Suppressor macrophage treated with lipopolysaccharide for 1 hour (primary cell): ENCODE measurements at regions not wholly inside any gene's neighbourhood (a gene's known extent, or its start where the extent isn't known, plus 50 kb on each side); places are given as distances from the start of the nearest gene placed in this dataset.
"Not testable (repeated sequence)": the region's sequence is repeated elsewhere in the genome, so short reads cannot be mapped to it uniquely, and the experiment has no call there.

Experiments used
- DNase-seq, 3 donors: peaks; one replicate each; pipeline ENCODE4 v3.0.0-alpha.2; 2020 to 2022

DNA sequence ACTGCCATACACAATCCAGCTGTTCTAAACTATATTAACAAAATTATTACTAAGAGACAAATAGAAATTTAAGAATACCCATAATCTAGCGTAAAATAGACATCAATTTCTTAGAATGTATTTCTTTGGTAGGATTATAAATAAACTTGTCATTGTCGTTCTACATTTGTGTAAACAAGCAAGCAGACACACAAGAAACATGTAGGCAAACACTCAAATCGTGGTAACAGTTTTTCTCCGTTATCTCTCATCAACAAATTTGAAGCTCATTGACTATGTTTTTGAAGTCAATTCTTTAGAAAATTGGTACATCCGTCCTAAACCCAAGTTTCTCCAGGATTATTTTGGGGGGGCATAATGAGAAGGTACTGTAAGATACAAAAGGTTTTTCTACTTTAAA is 832.2 kb downstream of the DTWD2 start:
- no peak for DNase-seq

DNA sequence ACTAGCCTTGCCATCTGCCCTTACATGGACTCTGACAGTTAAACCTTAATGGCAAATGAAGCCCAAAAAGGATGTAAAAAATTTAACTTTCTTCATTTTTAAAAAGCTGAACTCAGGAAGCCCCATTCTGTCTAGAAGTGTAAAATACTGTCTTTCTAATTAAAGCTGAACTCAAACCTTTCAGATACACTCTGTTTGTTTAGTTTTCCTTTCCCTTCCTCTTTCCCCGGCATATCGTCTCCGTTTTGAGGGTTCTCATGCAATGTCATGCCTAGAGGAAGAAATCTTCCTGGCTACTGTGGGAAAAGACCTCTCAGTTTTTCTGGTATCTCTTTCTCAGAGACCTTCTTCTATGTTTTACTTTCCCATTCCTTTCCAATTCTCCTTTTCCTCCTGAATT is 841.5 kb downstream of the DTWD2 start:
- no peak for DNase-seq

DNA sequence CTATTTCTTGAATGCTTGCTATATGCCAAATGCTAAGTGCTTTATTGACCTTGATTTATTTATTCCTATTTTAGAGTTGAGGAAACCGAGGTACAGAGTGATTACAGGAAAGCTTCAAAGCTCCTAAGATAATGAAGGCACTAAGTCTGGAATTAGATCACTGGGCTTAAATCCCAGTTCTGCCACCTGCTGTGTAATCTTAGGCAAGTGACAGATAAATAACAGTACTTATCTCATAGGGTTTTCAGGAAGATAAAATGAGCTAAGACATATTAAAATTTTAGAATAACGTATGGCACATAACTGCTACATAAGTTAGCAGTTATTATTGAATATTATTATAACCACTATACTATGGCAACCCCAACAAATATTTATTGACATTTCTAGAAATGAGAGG is 843.8 kb downstream of the DTWD2 start:
- no peak for DNase-seq

DNA sequence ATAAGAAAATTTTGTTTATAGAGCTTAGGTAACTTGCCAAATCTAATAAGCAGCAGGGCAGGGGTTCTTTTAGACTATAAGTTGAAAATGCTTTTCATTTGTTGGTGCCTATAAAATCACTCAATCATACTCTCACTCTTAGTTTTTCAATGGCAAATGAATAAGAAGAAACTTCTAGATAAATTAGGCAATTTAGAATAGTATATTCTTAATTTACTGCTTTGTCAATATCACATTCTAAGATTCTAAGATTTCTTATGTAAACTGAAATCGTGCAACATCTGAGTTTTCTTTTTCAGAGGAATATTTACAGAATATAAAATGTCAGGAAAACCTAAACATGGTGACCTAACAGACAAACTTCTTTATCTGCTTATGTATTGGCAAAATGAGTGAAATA is 849.0 kb downstream of the DTWD2 start:
- no peak for DNase-seq

DNA sequence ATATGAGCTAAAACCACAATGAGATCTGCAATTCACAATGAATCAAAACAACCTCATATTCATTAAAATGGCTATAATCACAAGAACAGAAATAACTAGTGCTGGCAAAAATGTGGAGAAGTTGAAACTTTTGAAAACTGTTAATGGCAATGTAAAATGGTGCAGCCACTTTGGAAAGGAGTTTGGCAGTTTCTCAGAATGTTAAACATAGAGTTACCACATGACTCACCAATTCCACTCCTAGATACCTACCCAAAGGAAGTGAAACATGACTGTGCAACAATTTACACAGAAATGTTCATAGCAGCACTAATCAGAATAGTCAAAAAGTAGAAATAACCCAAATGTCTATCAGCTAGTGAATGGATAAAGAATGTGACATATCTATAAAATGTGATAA is 862.2 kb downstream of the DTWD2 start:
- DNase-seq, result no peak

DNA sequence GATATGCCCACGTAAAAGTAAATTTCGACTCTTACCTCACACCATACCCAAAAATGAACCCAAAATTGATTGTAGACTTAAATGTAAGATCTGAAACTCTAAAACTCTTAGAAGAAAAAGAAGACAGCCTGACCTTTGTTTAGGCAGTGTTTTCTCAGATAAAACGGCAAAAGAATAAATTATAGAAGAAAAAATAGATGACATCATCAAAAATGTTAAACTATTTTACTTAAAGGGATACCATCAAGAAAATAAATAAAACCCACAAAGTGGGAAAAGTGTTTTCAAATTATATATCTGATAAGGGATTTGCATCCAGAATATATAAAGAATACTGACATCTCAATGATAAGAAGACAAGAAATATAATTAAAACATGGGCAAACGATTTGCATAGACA is 862.7 kb downstream of the DTWD2 start:
- no peak for DNase-seq

DNA sequence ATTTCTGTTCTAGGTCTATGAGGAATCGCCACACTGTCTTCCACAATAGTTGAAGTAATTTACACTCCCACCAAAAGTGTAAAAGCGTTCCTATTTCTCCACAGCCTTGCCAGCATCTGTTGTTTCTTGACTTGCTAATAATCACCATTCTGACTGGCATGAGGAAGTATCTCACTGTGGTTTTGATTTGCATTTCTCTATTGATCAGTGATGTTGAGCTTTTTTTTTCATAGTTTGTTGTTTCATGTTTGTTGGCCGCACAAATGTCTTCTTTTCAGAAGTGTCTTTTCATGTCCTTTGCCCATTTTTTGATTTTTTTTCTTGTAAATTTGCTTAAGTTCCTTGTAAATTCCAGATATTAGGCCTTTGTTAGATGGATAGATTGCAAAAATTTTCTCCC is 867.1 kb downstream of the DTWD2 start:
- DNase-seq, result no peak

DNA sequence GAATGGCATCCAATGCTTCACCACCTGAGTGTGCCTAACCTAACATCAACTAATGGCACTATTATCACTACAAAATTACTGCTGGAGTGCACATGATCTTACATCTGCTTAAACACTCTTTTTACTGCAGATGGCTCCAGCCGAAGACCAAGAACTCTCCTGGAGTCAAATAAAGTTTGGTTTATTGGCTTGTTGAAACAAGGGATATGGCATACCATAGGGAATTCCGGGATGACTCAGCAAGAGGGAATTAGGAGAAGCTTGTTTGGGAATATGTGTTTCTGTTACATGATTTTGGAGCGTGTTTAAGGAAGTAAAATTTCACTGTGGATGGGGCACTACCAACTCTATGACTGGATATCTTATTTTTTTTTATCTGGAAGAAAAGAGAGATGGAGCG is 872.6 kb downstream of the DTWD2 start:
- no peak for DNase-seq

DNA sequence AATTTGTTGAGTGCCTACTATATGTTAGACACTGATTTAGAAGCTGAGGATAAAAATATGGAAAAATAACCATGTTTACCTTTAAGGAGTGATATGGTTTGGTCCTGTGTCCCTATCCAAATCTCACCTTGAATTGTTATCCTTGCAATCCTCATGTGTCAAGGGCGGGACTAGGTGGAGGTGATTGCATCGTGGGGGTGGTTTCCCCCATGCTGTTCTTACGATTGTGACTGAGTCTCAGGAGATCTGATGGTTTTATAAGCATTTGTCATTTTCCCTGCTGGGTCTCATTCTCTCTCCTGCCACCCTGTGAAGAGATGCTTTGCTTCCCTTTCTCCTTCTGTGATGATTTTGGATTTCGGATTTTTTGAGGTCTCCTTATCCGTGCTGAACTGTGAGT is 876.4 kb downstream of the DTWD2 start:
- DNase-seq, result no peak

DNA sequence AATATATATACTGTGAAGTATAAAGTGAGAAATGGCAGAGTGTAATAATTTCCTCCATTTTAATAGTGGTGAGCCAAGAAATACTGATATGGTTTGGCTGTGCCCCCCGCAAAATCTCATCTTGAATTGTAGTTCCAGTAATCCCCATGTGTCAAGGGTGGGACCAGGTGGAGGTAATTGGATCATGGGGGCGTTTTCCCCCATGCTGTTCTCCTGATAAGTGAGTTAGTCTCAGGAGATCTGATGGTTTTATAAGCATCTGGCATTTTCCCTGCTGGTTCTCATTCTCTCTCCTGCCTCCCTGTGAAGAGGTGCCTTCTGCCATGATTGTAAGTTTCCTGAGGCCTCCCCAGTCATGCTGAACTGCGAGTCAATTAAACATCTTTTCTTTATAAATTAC is 881.1 kb downstream of the DTWD2 start:
- DNase-seq, result not testable (repeated sequence)

DNA sequence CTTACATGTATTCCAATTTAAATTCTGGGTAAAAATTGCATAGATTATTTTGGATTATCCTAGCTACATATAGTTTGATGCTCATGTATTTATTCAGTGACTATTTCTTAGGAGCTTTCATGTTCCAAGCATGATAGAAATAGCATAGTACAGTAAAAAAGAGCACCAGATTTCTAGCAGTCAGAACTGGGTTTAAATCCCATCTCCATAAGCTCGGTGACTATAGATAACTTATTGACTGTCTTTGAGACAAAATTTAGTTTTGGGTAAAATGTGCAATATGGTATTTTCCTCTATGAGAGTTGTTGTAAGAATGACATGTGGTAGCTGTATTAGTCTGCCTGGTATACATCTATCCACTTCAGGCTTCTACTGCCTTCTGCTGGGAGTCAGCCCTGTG is 889.6 kb downstream of the DTWD2 start:
- no peak for DNase-seq

DNA sequence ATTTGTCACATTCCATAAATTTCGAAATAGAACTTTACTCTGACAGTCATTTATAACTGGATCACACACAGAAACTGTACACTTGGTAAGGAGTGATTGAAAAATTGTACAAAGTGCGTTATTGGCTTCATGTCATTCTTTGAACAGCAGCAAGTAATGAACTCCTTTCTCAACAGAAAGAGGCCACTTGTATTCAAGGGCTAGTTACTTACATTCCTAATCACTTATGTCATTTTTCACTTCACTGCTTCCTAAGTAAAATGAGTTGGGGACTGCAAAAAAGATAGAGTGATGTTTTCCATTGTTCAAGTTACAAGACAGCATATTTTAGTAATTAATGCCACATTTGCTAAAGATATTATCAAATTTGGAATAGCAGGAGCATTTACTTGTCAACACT is 893.2 kb downstream of the DTWD2 start:
- DNase-seq, result no peak

DNA sequence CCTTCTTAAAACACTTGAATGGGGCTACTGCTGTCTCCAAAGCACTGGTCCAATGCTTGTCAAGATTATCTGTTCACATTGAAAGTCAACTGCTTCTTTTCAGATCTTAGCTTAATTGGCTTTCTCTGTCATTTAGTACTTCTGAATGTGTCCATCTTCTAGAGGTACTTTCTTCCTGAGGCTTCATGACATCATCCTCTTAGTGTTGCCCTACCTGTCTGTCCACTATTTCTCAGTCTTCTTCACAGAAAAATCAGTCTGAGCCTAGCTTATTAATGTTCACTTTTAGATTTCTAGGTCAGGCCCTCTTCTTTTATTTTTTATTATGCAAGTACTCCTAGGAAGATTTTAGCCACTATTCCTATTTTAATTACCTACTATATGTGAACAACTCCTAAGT is 899.9 kb downstream of the DTWD2 start:
- DNase-seq, result no peak

DNA sequence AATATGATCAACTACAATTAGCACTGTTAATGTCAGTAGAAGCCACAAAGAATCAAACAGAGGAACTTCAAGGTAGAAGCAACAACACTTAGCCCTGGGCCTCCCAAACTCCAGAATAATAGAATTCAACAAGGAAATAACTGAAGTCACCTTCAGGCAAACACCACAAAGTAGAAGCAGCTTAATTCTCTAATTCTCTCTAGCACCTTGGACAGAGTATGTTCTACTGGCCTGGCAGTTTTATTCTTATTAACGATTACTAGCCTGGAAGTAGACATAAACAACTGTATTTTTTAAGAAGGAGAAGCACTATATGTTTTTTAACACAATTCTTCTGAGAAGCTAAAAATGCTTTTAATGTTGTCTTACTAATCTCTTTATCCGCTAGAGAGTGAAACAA is 911.9 kb downstream of the DTWD2 start:
- no peak for DNase-seq

DNA sequence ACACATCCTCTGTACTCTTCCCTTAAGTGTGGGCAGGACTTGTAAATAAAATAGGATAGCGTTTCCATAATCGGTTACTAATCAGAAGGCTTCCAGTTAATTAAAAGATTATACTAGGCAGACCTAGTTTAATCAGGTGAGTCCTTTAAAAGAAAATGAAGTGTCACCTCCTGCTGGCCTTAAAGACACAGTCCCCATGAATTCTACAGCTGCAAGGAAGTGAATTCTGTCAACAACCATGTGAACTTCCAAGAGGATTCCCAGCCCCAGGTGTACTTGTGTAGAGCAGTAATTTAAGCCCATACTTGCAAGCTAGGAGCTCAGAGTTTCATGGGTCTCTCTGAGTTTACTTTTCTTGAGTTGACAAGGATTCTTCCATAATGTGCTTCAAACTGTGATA is 918.3 kb downstream of the DTWD2 start:
- no peak for DNase-seq

DNA sequence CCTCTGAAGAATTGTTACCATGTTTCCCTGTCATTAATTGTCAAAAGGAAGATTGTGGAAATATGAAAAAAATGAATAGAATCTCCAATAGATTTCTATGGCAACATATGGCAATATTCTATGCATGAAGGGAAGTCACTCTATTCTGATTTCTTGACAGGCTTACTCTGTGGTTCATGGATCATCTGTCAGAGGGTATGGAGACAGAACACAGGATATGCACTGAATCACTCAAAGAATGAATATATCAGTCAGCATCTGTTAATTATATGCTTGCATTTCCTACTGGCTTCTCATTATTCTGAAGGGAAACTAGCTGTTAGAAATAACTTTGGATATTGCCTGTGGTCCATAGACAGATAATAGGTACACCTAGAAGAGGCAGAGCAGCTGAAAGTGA is 918.9 kb downstream of the DTWD2 start:
- no peak for DNase-seq

DNA sequence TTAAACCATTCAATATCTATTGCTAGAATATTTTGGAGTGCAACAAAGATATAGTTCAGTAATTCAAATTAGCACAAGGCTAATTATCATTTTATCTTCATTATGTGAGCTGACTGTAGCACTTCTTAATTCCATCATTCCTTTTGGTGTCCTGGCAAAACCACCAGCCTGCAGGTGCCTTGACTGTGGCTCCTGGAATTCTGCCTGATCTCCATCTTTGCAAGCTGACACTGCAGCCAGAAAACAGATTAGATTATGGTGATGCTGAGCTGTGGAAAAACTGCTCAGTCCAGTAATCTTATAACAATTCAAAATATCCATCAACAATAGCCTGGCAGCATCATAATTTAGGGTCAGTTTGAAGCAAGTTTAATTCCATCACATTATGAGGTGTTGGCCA is 919.5 kb downstream of the DTWD2 start:
- no peak for DNase-seq

DNA sequence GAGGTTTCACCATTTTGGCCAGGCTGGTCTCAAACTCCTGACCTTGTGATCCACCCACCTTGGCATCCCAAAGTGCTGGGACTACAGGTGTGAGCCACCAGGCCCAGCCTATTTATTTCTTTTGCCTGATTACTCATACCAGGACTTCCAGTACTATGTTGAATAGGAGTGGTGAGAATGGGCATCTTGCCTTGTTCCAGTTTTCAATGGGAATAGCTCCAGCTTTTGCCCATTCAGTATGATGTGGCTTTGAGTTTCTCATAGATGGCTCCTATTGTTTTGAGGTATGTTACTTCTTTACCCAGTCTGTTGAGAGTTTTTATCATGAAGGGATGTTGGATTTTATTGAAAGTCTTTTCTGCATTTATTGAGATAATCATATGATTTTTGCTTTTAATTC is 924.5 kb downstream of the DTWD2 start:
- not testable (repeated sequence) for DNase-seq

DNA sequence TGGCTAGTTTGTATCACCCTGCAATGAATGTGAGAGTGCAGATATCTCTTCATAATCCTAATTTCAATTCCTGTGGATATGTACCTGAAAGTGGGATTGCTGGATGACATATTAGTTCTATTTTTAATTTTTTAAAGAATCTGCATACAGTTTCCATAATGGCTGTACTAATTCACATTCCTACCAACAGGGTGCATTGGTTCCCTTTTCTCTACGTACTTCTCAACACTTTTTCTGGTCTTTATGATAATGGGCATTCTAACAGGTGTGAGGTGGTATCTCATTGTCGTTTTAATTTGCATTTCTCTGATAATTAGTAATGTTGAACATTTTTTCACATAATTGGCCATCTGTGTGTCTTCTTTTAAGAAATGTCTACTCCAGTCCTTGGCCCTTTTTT is 927.5 kb downstream of the DTWD2 start:
- no peak for DNase-seq

DNA sequence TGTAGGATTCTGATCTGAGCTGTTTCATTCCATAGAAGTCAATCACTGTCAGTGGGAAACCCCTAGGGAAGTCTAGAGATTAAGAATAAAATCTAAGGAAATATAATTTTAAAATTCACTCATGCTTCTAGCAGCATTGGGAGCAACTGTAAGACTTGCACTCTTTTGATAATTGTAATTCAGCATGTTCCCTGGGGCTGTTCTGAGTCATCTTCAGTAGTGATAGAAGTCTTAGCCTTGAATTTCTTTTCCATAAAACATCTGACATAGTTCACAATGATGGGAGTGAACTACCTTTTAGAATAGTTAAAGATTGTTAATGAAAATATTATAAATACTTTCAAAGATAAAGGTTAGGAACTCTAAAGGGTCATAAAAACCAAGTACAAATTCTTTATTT is 935.8 kb downstream of the DTWD2 start:
- DNase-seq, result no peak

DNA sequence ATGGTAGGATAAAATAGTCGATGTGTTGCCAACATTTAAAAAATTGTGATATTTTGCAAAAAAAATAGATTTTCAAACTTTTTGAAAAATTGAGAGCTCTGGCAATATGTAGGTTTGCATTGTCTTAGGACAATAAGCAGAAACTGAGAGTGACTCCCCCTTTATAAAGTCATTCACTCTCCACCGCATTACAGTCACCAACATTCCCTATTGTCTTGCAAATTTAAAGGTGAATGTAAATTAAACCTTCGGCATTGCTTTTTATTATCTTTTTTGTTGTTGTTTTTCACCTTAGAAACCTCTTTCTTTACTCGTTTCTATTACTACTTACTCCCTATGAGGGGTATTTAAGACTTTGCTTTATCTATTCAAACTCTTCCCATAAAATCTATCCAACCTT is 944.2 kb downstream of the DTWD2 start:
- no peak for DNase-seq

DNA sequence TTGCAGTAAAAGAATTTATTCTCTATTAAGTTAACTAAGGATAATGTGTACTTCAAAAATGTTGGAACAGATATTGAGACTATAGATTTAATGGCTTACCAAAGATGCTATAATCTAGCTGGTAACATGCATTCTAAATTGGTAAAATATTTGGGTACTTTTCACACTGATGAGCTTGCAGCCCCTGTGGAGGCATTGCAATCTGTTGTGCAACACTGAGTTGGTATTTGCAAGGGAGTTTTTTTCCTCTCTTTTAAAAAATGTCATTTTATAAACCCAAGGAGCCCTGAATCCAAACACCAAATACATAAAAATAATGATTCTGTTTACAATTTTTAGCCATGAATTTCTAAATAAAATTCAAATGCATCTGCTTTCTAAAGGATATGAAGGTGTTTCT is 944.8 kb downstream of the DTWD2 start:
- DNase-seq, result no peak

DNA sequence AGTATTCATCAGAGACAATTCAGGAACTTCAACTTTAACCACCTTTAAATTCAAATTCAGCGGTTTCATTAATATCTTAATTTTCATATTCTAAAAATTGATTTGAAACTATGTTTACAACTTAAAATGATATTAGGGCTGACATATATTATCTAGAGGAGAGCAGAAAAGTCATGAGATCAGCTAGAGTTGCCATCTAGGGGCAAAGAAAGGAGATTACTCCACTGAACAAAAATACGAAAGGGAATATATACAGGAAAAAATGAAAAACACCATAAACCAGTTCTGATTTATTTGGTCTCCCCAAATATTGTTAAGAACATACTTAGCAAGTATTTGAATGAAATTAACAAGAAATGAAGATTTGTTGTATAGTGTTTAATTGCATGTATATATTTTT is 946.3 kb downstream of the DTWD2 start:
- DNase-seq, result peak in 1 of 3 donors; percentile 1

DNA sequence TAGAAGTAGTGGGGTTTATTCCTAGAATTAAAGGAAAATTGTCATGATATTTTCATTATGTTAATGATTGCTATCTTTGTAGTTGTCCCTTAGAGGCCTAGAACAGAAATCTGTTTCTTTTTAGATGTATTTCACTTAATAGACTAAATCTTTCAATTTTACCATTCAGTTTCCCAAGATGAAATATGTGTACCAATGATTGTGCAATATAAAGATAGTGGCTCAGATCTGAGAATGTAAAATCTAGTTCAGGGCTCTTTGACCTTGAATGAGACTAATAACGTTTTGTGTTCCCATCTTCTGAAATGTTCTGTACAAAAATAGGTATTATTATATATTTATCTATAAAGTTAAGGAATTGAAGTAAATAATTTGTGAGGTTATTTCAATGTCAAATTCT is 947.9 kb downstream of the DTWD2 start:
- no peak for DNase-seq

DNA sequence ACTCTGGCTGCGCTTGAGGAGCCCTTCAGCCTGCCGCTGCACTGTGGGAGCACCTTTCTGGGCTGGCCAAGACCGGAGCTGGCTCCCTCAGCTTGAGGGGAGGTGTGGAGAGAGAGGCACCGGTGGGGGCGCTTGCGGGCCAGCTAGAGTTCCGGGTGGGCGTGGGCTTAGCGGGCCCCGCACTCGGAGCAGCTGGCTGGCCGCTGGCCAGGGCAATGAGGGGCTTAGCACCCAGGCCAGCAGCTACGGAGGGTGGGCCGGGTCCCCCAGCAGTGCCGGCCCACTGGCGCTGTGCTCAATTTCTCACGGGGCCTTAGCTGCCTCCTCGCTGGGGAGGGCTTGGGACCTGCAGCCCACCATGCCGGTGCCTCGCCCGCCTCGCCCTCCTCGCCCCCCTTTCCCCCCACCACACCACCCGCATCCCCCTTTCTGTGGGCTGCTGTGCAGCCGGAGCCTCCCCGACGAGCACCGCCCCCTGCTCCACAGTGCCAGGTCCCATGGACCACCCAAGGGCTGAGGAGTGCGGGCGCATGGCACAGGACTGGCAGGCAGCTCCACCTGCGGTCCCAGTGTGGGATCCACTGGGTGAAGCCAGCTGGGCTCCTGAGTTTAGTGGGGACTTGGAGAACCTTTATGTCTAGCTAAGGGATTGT is 954.5 kb downstream of the DTWD2 start:
- no peak for DNase-seq

DNA sequence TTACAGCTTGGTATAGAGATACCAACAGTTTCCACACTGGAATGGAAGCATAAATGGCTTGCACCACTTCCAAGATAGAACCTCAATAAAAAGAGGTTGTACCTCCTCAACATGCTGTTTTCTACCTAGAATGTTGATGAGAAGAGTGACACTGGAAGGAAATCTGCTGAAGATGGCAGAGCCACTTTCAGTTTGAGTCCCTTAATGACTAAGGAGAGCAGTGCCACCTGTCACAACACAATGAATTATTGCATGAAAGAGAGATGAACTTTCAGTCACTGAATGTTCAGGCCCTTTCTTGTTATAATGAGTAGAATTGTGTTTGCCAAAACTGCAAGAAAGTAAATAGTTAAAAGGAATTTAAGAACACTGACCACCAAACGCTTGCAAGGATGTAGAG is 958.5 kb downstream of the DTWD2 start:
- DNase-seq, result no peak
